Activated T-helper 2 cell treated with anti-CD3 and anti-CD28 coated beads, Interferon-gamma antibody, Interleukin-2, Interleukin-4, amounts not matched to agents 10 μg/mL and 5 μg/mL and 100 μg/mL, durations not matched to agents 14 hours and 24 hours and 36 hours (primary cell): ENCODE measurements at regions not wholly inside any gene's neighbourhood (a gene's known extent, or its start where the extent isn't known, plus 50 kb on each side); places are given as distances from the start of the nearest gene placed in this dataset.

Experiments
- DNase-seq: peaks from one replicate; pipeline ENCODE4 v3.0.0; 2021; ENCODE audit warnings: low spot score
- H3K27ac Mint-ChIP-seq: one replicate; pipeline ENCODE4 v1.8.0; 2021; ENCODE audit warnings: mixed read lengths
- H3K27me3 Mint-ChIP-seq: one replicate; pipeline ENCODE4 v1.8.0; 2021; ENCODE audit warnings: low read depth, mixed read lengths
- H3K36me3 Mint-ChIP-seq: one replicate; pipeline ENCODE4 v1.8.0; 2021; ENCODE audit warnings: low read depth, mixed read lengths
- H3K4me1 Mint-ChIP-seq: one replicate; pipeline ENCODE4 v1.8.0; 2021; ENCODE audit warnings: low read depth, mixed read lengths
- H3K4me3 Mint-ChIP-seq: one replicate; pipeline ENCODE4 v1.8.0; 2021; ENCODE audit warnings: low read depth, mild to moderate bottlenecking, moderate library complexity, mixed read lengths
- H3K9me3 Mint-ChIP-seq: one replicate; pipeline ENCODE4 v1.8.0; 2021; ENCODE audit warnings: mixed read lengths
- intact Hi-C: fragments of 100-400 bp; cut with micrococcal nuclease; formaldehyde crosslinking; loops from one replicate; pipeline ENCODE4 v1.15.1; 2023

GRCh38 chr2:47315475-47315874, 53.6 kb upstream of the EPCAM start:
- Mint-ChIP-seq H3K9me3 (no peaks in the 10 kb centered on the region), H3K4me3 (no peak overlapping the region), H3K27me3 (peaks cover 2% of the 10 kb centered on the region), H3K27ac (no peak overlapping the region), H3K36me3 (no peaks in the 10 kb centered on the region), H3K4me1 (no peaks in the 10 kb centered on the region)
- no peak for DNase-seq
- intact Hi-C loops = no loop called here

- Mint-ChIP-seq H3K4me3 (no peak overlapping the region), H3K4me1 (no peaks in the 10 kb centered on the region), H3K9me3 (no peaks in the 10 kb centered on the region), H3K27ac (no peak overlapping the region), H3K27me3 (peaks cover 6% of the 10 kb centered on the region), H3K36me3 (no peaks in the 10 kb centered on the region)
- intact Hi-C loops = no loop called here
- DNase-seq = no peak
These were observed 55.4 kb upstream of the EPCAM start for GRCh38 chr2:47313728-47314127.

- Mint-ChIP-seq H3K36me3 (no peaks in the 10 kb centered on the region), H3K27ac (no peak overlapping the region), H3K4me3 (no peak overlapping the region), H3K27me3 (peaks cover 6% of the 10 kb centered on the region), H3K9me3 (no peaks in the 10 kb centered on the region), H3K4me1 (no peaks in the 10 kb centered on the region)
- DNase-seq = no peak
- intact Hi-C loops = no loop called here
These were observed 55.9 kb upstream of the EPCAM start for GRCh38 chr2:47313141-47313691.

GRCh38 chr2:47312491-47312850, 56.6 kb upstream of the EPCAM start:
- Mint-ChIP-seq H3K36me3 (no peaks in the 10 kb centered on the region), H3K4me3 (no peak overlapping the region), H3K27ac (no peak overlapping the region), H3K4me1 (no peaks in the 10 kb centered on the region), H3K27me3 (peaks cover 6% of the 10 kb centered on the region), H3K9me3 (no peaks in the 10 kb centered on the region)
- DNase-seq = no peak
- intact Hi-C loops = no loop called here

GRCh38 chr2:47311764-47312490, 57.2 kb upstream of the EPCAM start:
- Mint-ChIP-seq H3K27me3 (peaks cover 10% of the 10 kb centered on the region), H3K4me3 (no peak overlapping the region), H3K36me3 (no peaks in the 10 kb centered on the region), H3K9me3 (no peaks in the 10 kb centered on the region), H3K4me1 (no peaks in the 10 kb centered on the region), H3K27ac (no peak overlapping the region)
- intact Hi-C loops = no loop called here
- no peak for DNase-seq

- no peaks in the 10 kb centered on the region for H3K4me1 Mint-ChIP-seq
- no peaks in the 10 kb centered on the region for H3K36me3 Mint-ChIP-seq
- intact Hi-C loops = no loop called here
- DNase-seq = no peak
- no peak overlapping the region for H3K27ac Mint-ChIP-seq
- H3K4me3 Mint-ChIP-seq = no peak overlapping the region
- peaks cover 10% of the 10 kb centered on the region for H3K27me3 Mint-ChIP-seq
- no peaks in the 10 kb centered on the region for H3K9me3 Mint-ChIP-seq
These were observed 58.1 kb upstream of the EPCAM start for GRCh38 chr2:47310801-47311560.

- Mint-ChIP-seq H3K27ac (no peak overlapping the region), H3K9me3 (no peaks in the 10 kb centered on the region), H3K27me3 (peaks cover 11% of the 10 kb centered on the region), H3K4me1 (no peaks in the 10 kb centered on the region), H3K4me3 (no peak overlapping the region), H3K36me3 (no peaks in the 10 kb centered on the region)
- intact Hi-C loops = no loop called here
- DNase-seq = no peak
These were observed 58.9 kb upstream of the EPCAM start for GRCh38 chr2:47309952-47310800.

- Mint-ChIP-seq H3K36me3 (no peaks in the 10 kb centered on the region), H3K27me3 (peaks cover 18% of the 10 kb centered on the region), H3K9me3 (no peaks in the 10 kb centered on the region)
These were observed 59.6 kb upstream of the EPCAM start for GRCh38 chr2:47309472-47309951.

GRCh38 chr2:47307066-47307465, 62.0 kb upstream of the EPCAM start:
- Mint-ChIP-seq H3K9me3 (no peaks in the 10 kb centered on the region), H3K36me3 (no peaks in the 10 kb centered on the region), H3K4me3 (no peak overlapping the region), H3K4me1 (no peaks in the 10 kb centered on the region), H3K27me3 (peaks cover 31% of the 10 kb centered on the region), H3K27ac (no peak overlapping the region)
- intact Hi-C loops = no loop called here
- no peak for DNase-seq

More at GRCh38 chr2:47309472-47309951, 59.6 kb upstream of the EPCAM start:
- no peak overlapping the region for H3K4me3 Mint-ChIP-seq
- H3K4me1 Mint-ChIP-seq = no peaks in the 10 kb centered on the region
- no peak for DNase-seq
- intact Hi-C loops = no loop called here
- no peak overlapping the region for H3K27ac Mint-ChIP-seq

GRCh38 chr2:47304654-47305053, 64.5 kb upstream of the EPCAM start:
- Mint-ChIP-seq H3K9me3 (no peaks in the 10 kb centered on the region), H3K36me3 (no peaks in the 10 kb centered on the region), H3K27me3 (peaks cover 39% of the 10 kb centered on the region)

GRCh38 chr2:47303341-47304148, 65.6 kb upstream of the EPCAM start:
- H3K4me3 Mint-ChIP-seq = no peak overlapping the region
- H3K36me3 Mint-ChIP-seq = no peaks in the 10 kb centered on the region
- intact Hi-C loops = no loop called here
- peaks cover 39% of the 10 kb centered on the region for H3K27me3 Mint-ChIP-seq
- no peak overlapping the region for H3K27ac Mint-ChIP-seq
- no peak for DNase-seq
- H3K4me1 Mint-ChIP-seq = no peaks in the 10 kb centered on the region
- H3K9me3 Mint-ChIP-seq = no peaks in the 10 kb centered on the region

More at GRCh38 chr2:47304654-47305053, 64.5 kb upstream of the EPCAM start:
- DNase-seq = no peak
- H3K27ac Mint-ChIP-seq = no peak overlapping the region
- no peak overlapping the region for H3K4me3 Mint-ChIP-seq
- intact Hi-C loops = no loop called here
- no peaks in the 10 kb centered on the region for H3K4me1 Mint-ChIP-seq

GRCh38 chr2:47302308-47302707, 66.8 kb upstream of the EPCAM start:
- intact Hi-C loops = no loop called here
- Mint-ChIP-seq H3K36me3 (no peaks in the 10 kb centered on the region), H3K4me1 (no peaks in the 10 kb centered on the region), H3K9me3 (no peaks in the 10 kb centered on the region), H3K27ac (no peak overlapping the region), H3K27me3 (peaks cover 37% of the 10 kb centered on the region), H3K4me3 (no peak overlapping the region)
- DNase-seq = no peak
